HFF-Myc (cell line): ENCODE measurements at regions not wholly inside any gene's neighbourhood (a gene's known extent, or its start where the extent isn't known, plus 50 kb on each side); places are given as distances from the start of the nearest gene placed in this dataset.

Experiments
- DNase-seq: peaks from one replicate; pipeline ENCODE4 v3.0.0-alpha.2; 2011; ENCODE audit warnings: low read depth; ENCODE audit errors: extremely low read depth
- H3K4me3 ChIP-seq: replicated peaks from 2 replicates; pipeline ENCODE4 v1.5.1; 2011; ENCODE audit warnings: low read depth, mild to moderate bottlenecking, control low read depth, low read length
- TF ChIP-seq, protein P1 (sequence below): IDR thresholded peaks from 2 replicates; pipeline ENCODE4 v1.5.1; 2012; ENCODE audit warnings: mild to moderate bottlenecking, low read depth, low read length, control low read depth; ENCODE audit errors: missing control alignments

DNA sequence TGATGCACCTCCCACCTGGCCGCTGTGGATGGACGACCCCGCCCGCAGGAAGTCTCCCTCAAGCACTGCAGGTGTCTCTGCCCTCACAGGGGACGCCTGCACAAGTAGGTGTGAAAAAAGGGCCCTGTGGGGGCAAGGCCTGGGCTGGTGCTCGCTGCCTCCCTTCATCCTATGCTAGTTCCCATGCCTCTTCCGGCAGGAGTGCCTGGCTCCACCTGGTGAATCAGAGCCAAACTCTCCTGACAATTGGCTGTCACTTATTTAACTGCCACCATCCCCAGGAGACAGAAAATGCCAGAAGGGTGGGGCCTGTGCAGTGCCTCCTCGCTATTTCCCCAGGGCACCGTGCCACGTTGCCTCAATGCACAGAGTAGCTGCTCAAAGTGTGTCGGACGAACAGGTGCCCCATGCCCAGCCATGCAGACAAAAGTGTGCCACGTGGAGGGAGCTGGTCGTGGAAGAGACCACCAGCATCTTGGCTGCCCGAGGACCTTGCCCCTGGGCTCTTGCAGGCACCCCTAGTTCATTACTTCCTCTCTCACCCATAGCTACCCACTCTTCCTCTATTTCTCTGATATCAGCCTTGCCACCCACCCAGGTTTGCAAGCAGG is 170.7 kb downstream of the SEC14L1 start:
- TF ChIP-seq, protein P1, sequence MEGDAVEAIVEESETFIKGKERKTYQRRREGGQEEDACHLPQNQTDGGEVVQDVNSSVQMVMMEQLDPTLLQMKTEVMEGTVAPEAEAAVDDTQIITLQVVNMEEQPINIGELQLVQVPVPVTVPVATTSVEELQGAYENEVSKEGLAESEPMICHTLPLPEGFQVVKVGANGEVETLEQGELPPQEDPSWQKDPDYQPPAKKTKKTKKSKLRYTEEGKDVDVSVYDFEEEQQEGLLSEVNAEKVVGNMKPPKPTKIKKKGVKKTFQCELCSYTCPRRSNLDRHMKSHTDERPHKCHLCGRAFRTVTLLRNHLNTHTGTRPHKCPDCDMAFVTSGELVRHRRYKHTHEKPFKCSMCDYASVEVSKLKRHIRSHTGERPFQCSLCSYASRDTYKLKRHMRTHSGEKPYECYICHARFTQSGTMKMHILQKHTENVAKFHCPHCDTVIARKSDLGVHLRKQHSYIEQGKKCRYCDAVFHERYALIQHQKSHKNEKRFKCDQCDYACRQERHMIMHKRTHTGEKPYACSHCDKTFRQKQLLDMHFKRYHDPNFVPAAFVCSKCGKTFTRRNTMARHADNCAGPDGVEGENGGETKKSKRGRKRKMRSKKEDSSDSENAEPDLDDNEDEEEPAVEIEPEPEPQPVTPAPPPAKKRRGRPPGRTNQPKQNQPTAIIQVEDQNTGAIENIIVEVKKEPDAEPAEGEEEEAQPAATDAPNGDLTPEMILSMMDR = no peak
- no peak overlapping the region for H3K4me3 ChIP-seq
- no peak for DNase-seq

DNA sequence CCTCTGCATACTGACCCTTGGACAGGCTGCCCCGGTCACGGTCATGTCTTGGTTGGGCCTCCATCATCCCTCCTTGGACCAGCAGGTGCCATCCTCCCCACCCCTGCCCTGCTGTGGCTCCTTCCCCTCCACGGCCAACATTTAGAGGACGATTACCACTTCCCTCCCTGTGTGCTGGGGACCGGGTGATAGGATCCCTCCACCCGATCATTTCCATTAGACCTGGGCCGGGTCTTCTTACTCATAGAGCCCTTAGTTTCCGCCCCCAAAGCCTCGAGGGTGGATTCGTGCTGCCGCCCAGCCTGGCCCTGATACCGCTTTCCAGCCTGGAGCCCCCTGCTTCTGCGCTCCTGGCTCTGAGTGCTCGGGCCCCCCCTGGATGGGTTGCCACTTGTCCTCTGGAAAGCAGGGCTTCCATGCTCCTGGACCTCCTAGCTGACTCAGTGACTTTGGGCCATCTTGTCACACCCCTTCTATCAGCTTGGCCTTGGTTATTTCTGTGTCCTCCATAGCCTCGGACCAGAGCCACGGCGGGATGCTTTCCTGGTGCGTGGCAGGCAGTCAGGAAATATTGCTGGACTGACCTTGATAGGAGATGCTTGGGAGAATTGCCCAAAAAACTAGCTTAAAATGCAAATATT is 171.4 kb downstream of the SEC14L1 start:
- TF ChIP-seq, protein P1 = no peak
- no peak for DNase-seq

DNA sequence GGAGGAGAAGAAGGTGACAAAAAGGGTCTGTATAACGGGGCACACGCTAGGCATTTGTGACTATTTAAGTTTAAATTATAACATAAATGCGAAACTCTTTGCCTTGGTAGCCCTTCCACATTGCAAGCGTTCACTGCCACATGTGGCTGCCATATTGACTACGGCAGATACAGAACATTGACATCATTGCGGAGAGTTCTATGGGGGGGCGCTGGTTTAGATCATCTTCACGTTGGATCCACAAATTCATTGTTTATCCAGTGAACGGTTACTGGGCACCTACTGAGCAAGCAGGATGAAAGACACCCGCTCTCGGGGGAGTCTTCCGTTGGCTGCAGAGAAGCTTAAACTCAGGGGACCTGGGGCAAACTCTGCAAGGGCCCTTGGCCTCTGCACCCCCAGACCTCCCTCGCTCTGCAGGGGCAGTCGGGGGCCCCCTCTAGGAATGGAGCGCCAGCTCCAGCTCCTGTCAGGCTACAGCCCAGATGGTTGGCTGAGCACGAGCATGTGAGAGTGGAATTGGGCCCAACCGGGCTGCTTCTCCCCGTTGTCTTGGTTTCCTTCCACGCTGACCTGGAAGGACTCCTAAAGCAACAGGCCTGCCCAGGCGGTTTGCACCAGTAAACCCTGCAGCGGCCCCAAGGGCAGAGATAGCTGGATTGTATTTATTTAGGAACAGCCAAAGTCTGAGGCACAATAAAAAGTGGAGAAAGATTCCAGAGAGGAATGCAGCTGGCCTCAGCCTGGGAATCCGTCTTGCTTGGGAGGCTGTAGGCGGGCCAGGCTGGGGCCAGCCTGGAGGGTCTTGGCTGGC is 172.2 kb downstream of the SEC14L1 start:
- TF ChIP-seq, protein P1 = no peak
- H3K4me3 ChIP-seq = no peak overlapping the region
- DNase-seq = no peak

More for the DNA sequence above, 171.4 kb downstream of the SEC14L1 start:
- no peak overlapping the region for H3K4me3 ChIP-seq

DNA sequence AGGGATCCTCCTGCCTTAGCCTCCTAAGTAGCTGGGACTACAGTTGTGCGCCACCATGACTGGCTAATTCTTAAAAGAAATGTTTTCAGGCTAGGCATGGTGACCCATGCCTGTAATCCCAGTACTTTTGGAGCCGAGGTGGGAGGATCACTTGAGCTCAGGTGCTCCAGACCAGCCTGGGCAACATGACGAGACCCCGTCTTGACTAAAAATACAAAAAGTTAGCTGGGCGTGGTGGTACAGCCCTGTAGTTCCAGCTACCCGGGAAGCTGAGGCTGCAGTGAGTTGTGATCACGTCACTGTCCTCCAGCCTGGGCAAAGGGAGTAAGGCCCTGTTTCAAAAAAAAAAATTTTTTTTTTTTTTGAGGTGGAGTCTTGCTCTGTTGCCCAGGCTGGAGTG is 173.1 kb downstream of the SEC14L1 start:
- DNase-seq = no peak
- no peak overlapping the region for H3K4me3 ChIP-seq
- TF ChIP-seq, protein P1 = no peak

DNA sequence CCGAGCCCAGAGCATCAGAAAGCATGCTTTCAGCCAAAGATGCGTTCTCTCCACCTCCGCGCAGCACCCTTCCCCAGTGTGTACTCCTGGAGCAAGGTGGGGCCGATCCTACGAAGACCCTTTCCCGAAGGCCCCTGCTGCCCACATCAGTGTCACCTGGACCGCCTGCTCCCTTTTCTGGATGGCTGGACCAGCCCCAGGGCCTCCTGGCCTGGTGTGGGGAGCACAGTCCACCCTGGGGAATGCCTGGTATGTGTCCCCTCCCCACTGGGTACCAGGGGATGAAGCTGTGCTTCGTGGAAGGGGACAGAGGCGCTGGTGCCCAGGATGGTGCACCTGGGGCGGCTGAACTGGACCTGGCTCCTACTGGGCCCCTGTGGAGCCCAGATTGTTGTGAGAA is 173.8 kb downstream of the SEC14L1 start:
- no peak for DNase-seq
- no peak overlapping the region for H3K4me3 ChIP-seq
- TF ChIP-seq, protein P1 = no peak

DNA sequence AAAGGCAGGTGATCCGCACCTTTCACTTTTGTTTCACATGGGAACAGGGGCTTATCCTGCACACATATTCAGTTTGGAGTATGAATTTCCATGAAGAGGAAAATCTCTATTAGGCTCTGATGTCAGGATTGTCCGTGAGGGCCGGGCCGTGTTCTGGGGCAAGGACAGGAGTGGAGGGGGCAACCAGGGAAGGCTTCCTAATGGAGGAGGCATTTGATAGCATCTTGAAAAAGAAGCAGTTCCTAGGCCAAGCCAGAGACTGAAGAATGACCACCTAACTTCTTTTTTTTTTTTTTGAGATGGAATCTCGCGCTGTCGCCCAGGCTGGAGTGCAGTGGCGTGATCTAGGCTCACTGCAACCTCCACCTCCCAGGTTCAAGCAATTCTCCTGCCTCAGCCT is 174.2 kb downstream of the SEC14L1 start:
- TF ChIP-seq, protein P1 = no peak
- H3K4me3 ChIP-seq = no peak overlapping the region
- no peak for DNase-seq
